Transverse colon (tissue), 4 donors: ENCODE measurements at regions not wholly inside any gene's neighbourhood (a gene's known extent, or its start where the extent isn't known, plus 50 kb on each side); places are given as distances from the start of the nearest gene placed in this dataset.

Experiments
- DNase-seq: peaks from one replicate; pipeline ENCODE4 v3.0.0-alpha.2; 2019
- H3K27ac ChIP-seq, 4 donors: fragments of 200-600 bp; sonication (generic); 2 replicates each; pipeline ENCODE4 v1.5.1; 2016 to 2018; ENCODE audit warnings: inconsistent platforms in 4 of 4
- H3K27me3 ChIP-seq: fragments of 200-600 bp; sonication (generic); 2 replicates; pipeline ENCODE4 v1.5.1; 2017; ENCODE audit warnings: inconsistent platforms
- H3K36me3 ChIP-seq, 4 donors: fragments of 200-600 bp; sonication (generic); 2 replicates each; pipeline ENCODE4 v1.5.1; 2017 to 2019; ENCODE audit warnings: inconsistent platforms in 4 of 4
- H3K4me1 ChIP-seq, 4 donors: fragments of 200-600 bp; sonication (generic); 2 replicates each; pipeline ENCODE4 v1.5.1; 2017 to 2020; ENCODE audit warnings: inconsistent platforms in 4 of 4
- H3K4me3 ChIP-seq, 4 donors: fragments of 200-600 bp; sonication (generic); 1 replicate in 1 of 4; 2 replicates in 3 of 4; pipeline versions ENCODE4 v1.5.1 to v1.6.1; 2017 to 2019; ENCODE audit warnings: inconsistent platforms in 4 of 4
- H3K9me3 ChIP-seq, 2 donors: fragments of 200-600 bp; sonication (generic); 2 replicates each; pipeline ENCODE4 v1.5.1; 2017 to 2019; ENCODE audit warnings: inconsistent platforms in 2 of 2
- EP300 ChIP-seq: sonication (generic); formaldehyde crosslinking; IDR thresholded peaks from one replicate; pipeline ENCODE4 v1.6.1; 2017; ENCODE audit warnings: antibody characterized with exemption, low read depth
- POLR2A ChIP-seq: fragments of 450-650 bp; IDR thresholded peaks from one replicate; pipeline ENCODE4 v1.6.1; 2016; ENCODE audit warnings: antibody characterized with exemption, mild to moderate bottlenecking, moderate library complexity
- POLR2AphosphoS5 ChIP-seq, 3 donors: sonication (generic); formaldehyde crosslinking; IDR thresholded peaks; one replicate each; pipeline ENCODE4 v1.6.1; 2016; ENCODE audit warnings: antibody characterized with exemption in 3 of 3
- WGBS, 2 donors: methylation state at CpG; one replicate each; pipeline ENCODE4 v1.1.5; 2018; ENCODE audit warnings: low coverage in 1 of 2; 5-methylcytosine and 5-hydroxymethylcytosine counted together
- in situ Hi-C, 4 donors: fragments of 200-750 bp; cut with MboI; loops; one replicate each; pipeline versions ENCODE4 v1.15.0 to v1.15.1; 2017; ENCODE audit warnings: low sequenced_read_pairs in 3 of 4, low pct_ligation_motif_present in 1 of 4, low pct_unique_long_range_greater_than_20kb in 1 of 4
- intact Hi-C: fragments of 100-400 bp; cut with DNase I; formaldehyde crosslinking; loops from one replicate; pipeline ENCODE4 v1.15.1; 2023; ENCODE audit warnings: low total_unique reads
- TF ChIP-seq, protein P1 (sequence below), 5 experiments: fragments of 200-600 bp in 3 of 5; fragments of 450-650 bp in 2 of 5; sonication (generic) in 3 of 5; IDR thresholded peaks; 1 replicate in 2 of 5; 2 replicates in 3 of 5; pipeline ENCODE4 v1.5.1; 2016 to 2017; ENCODE audit warnings: antibody characterized with exemption in 5 of 5, inconsistent platforms in 3 of 5, mild to moderate bottlenecking in 2 of 5, moderate library complexity in 1 of 5

DNA sequence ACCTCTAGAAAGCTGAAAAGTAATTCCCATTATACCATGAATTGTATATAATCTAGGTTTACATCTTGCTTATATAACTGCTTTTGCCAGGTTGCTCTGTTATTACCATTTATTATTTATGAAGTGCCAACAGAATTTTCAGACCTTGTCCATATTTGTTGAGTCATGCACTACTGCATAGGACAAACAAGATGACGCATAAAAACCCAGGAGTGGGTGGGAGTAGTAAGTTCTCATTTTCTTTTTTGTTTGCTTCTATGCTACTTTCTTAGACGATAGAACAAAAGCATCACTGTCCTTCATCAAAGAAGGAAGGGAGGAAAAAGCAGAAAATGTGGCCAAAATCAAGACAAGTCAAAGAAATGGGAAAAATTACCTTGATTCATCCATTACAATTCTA, 119.0 kb upstream of the RASSF8 start:
- in situ Hi-C loops (no loop called here), intact Hi-C loops (no loop called here)
- 63 to 66% methylated on average over 2 of the region's 2 CpGs for WGBS, 2 donors
- no peaks in the 10 kb centered on the region for H3K9me3 ChIP-seq
- no peak overlapping the region for H3K4me3 ChIP-seq
- H3K36me3 ChIP-seq = no peaks in the 10 kb centered on the region
- TF ChIP-seq, protein P1, sequence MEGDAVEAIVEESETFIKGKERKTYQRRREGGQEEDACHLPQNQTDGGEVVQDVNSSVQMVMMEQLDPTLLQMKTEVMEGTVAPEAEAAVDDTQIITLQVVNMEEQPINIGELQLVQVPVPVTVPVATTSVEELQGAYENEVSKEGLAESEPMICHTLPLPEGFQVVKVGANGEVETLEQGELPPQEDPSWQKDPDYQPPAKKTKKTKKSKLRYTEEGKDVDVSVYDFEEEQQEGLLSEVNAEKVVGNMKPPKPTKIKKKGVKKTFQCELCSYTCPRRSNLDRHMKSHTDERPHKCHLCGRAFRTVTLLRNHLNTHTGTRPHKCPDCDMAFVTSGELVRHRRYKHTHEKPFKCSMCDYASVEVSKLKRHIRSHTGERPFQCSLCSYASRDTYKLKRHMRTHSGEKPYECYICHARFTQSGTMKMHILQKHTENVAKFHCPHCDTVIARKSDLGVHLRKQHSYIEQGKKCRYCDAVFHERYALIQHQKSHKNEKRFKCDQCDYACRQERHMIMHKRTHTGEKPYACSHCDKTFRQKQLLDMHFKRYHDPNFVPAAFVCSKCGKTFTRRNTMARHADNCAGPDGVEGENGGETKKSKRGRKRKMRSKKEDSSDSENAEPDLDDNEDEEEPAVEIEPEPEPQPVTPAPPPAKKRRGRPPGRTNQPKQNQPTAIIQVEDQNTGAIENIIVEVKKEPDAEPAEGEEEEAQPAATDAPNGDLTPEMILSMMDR (IDR thresholded peaks at IDR 0.05) = no peak
- TF ChIP-seq POLR2AphosphoS5 (IDR thresholded peaks at IDR 0.05) = no peak
- no peak for TF ChIP-seq POLR2A
- no peak for TF ChIP-seq EP300
- no peaks in the 10 kb centered on the region for H3K4me1 ChIP-seq
- no peak for DNase-seq
- H3K27me3 ChIP-seq = no peaks in the 10 kb centered on the region
- no peak overlapping the region for H3K27ac ChIP-seq

DNA sequence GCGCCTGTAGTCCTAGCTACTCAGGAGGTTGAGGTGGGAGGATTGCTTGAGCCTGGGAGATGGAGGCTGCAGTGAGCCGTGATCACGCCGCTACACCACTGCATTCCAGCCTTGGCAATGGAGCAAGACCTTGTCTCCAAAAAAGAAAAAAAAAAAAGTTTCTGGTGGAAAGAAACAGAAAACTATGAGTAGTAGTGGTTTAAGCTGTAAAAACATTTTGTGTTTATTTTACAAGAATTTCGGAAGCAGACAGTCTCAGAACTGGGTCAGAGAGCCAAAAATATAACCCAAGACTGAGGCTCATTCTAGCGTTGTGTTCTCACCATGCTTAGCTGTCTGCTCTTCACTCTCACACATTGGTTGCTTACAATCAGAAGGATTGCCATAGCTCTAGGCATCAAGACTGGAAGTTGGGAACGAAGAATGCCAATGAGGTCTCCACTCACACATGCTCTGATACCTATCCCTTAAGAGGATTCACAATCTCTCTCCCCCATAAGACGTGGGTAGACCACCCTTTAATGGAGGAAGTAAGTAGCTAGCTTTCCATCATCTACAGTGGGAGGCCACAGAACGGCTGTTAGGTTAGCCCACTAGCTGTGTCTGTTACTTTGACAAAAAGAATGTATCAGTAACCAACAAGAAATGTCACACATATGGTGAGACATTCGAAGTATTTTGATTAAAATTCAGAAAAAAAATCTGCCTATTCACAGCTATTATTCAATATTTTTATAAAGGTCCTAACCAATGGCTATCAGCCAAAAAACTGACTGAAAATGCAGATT, 117.6 kb upstream of the RASSF8 start:
- in situ Hi-C loops = no loop called here

DNA sequence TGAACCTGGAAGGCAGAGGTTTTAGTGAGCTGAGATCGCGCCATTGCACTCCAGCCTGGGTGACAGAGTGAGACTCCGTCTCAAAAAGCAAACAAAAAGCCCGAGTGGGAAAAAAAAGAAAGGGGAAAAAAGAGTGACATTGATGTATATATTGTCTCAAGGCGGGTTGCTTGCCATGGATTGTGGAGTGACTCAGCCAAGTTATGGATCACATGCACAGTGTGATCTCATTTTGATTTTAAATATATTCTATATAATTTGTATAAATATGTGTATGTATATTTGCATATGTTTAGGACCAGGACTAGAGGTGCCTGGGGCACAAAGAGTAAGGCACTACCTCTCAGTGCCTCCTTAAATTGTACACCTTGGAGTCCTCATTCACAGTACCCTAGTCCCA, 116.2 kb upstream of the RASSF8 start:
- intact Hi-C loops = no loop called here
- no peak for DNase-seq
- no peaks in the 10 kb centered on the region for H3K27me3 ChIP-seq
- no peak for TF ChIP-seq EP300
- TF ChIP-seq, protein P1 (IDR thresholded peaks at IDR 0.05) = no peak
- no peak for TF ChIP-seq POLR2AphosphoS5 (IDR thresholded peaks at IDR 0.05)
- no peak for TF ChIP-seq POLR2A
- in situ Hi-C loops = no loop called here
- H3K9me3 ChIP-seq = no peaks in the 10 kb centered on the region
- WGBS, 2 donors = 72 to 75% methylated on average over 5 of the region's 5 CpGs
- no peak overlapping the region for H3K27ac ChIP-seq
- H3K4me1 ChIP-seq = no peaks in the 10 kb centered on the region
- no peaks in the 10 kb centered on the region for H3K36me3 ChIP-seq
- no peak overlapping the region for H3K4me3 ChIP-seq

More for the DNA sequence above, 117.6 kb upstream of the RASSF8 start:
- TF ChIP-seq EP300 (no peak), POLR2A (no peak), POLR2AphosphoS5 (IDR thresholded peaks at IDR 0.05) (no peak)
- TF ChIP-seq, protein P1 (IDR thresholded peaks at IDR 0.05) = no peak
- DNase-seq = no peak
- intact Hi-C loops = no loop called here
- no peaks in the 10 kb centered on the region for H3K9me3 ChIP-seq
- H3K4me3 ChIP-seq = no peak overlapping the region
- WGBS, 2 donors = 68 to 72% methylated on average over 5 to 10 of the region's 10 CpGs
- no peaks in the 10 kb centered on the region for H3K27me3 ChIP-seq
- no peaks in the 10 kb centered on the region for H3K4me1 ChIP-seq
- no peaks in the 10 kb centered on the region for H3K36me3 ChIP-seq
- H3K27ac ChIP-seq = no peak overlapping the region

DNA sequence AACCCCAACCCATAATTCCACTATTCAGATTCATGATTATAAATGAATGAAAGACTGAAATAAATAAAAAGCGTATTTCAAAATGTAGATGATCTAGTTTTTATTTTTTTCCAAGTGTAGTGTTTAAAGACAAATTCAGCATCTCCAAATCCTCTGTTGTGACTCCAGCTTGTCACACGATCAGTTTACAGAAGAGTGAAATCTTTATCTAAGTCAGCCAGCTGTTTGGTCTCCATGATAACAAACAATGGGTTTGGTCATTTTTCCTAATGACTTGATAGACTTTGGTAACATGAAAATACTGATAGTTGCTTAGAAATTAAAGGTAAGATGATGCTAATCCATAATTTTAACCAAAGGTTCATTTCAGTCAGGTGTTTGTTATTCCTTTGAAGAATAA, 114.5 kb upstream of the RASSF8 start:
- intact Hi-C loops = no loop called here
- in situ Hi-C loops = no loop called here
- no peak for DNase-seq
- H3K36me3 ChIP-seq = no peaks in the 10 kb centered on the region
- no peaks in the 10 kb centered on the region for H3K9me3 ChIP-seq
- TF ChIP-seq, protein P1 (IDR thresholded peaks at IDR 0.05) = no peak
- no peak for TF ChIP-seq POLR2A
- no peak for TF ChIP-seq EP300
- TF ChIP-seq POLR2AphosphoS5 (IDR thresholded peaks at IDR 0.05) = no peak
- H3K27ac ChIP-seq = no peak overlapping the region
- H3K4me3 ChIP-seq = no peak overlapping the region
- H3K27me3 ChIP-seq = no peaks in the 10 kb centered on the region
- WGBS, 2 donors = 47 to 70% methylated on average over 2 of the region's 2 CpGs
- no peaks in the 10 kb centered on the region for H3K4me1 ChIP-seq
